LNCaP clone FGC (cell line): ENCODE measurements at regions not wholly inside any gene's neighbourhood (a gene's known extent, or its start where the extent isn't known, plus 50 kb on each side); places are given as distances from the start of the nearest gene placed in this dataset.
A peak's percentile ranks its signal among the peaks of the same experiment; 100 is the strongest.

Source experiments
- DNase-seq: peaks from one replicate; pipeline ENCODE4 v3.0.0-alpha.2; 2011; ENCODE audit warnings: low read depth
- H3K4me3 ChIP-seq: 2 replicates; pipeline ENCODE4 v1.5.1; 2011; ENCODE audit warnings: mild to moderate bottlenecking, low read depth, low read length, control low read depth
- CTCF ChIP-seq: IDR thresholded peaks from 2 replicates; pipeline ENCODE4 v1.5.1; 2012; ENCODE audit warnings: mild to moderate bottlenecking; ENCODE audit not compliant: control insufficient read depth, insufficient read depth; ENCODE audit errors: extremely low read depth

GRCh38 chr18:8498905-8499304, 110.3 kb upstream of the RAB12 start:
- no peak overlapping the region for H3K4me3 ChIP-seq
- no peak for DNase-seq
- no peak for TF ChIP-seq CTCF

- no peak for TF ChIP-seq CTCF
- no peak for DNase-seq
- H3K4me3 ChIP-seq, result no peak overlapping the region
These were observed 109.2 kb upstream of the RAB12 start for GRCh38 chr18:8499810-8500675.

GRCh38 chr18:8501044-8501443, 108.2 kb upstream of the RAB12 start:
- no peak for TF ChIP-seq CTCF
- peak; percentile 18 for DNase-seq
- no peak overlapping the region for H3K4me3 ChIP-seq

GRCh38 chr18:8503248-8503647, 106.0 kb upstream of the RAB12 start:
- H3K4me3 ChIP-seq, result no peak overlapping the region
- TF ChIP-seq CTCF, result no peak
- no peak for DNase-seq

GRCh38 chr18:8504424-8504823, 104.8 kb upstream of the RAB12 start:
- TF ChIP-seq CTCF, result no peak
- no peak overlapping the region for H3K4me3 ChIP-seq
- no peak for DNase-seq

GRCh38 chr18:8504880-8505435, 104.3 kb upstream of the RAB12 start:
- TF ChIP-seq CTCF, result no peak
- DNase-seq, result no peak
- H3K4me3 ChIP-seq, result no peak overlapping the region
